ENCODE measurements at regions not wholly inside any gene's neighbourhood (a gene's known extent, or its start where the extent isn't known, plus 50 kb on each side); places are given as distances from the start of the nearest gene placed in this dataset.

- Mint-ChIP-seq H3K27ac (ENCODE audit: unreplicated experiment) (no peak overlapping the region), H3K4me1 (ENCODE audit: low read depth, unreplicated experiment) (no peaks in the 10 kb centered on the region), H3K36me3 (ENCODE audit: insufficient read depth, unreplicated experiment) (no peaks in the 10 kb centered on the region), H3K9me3 (ENCODE audit: low read depth, unreplicated experiment) (peaks cover 8% of the 10 kb centered on the region), H3K27me3 (ENCODE audit: unreplicated experiment) (no peaks in the 10 kb centered on the region), H3K4me3 (ENCODE audit: low read depth, unreplicated experiment) (no peak overlapping the region)
- no peak for TF ChIP-seq CTCF (IDR thresholded peaks at IDR 0.05; ENCODE audit: unreplicated experiment)
- BruUV-seq (replicated peaks) = no TSS peak
- CTCF ChIA-PET = no interaction called here
- no peak for DNase-seq
- intact Hi-C loops (cut with micrococcal nuclease; ENCODE audit: unreplicated experiment) = no loop called here
These were observed 1583.3 kb downstream of the MRPL39 start for GRCh38 chr21:24023936-24024335.

- Mint-ChIP-seq H3K36me3 (ENCODE audit: insufficient read depth, unreplicated experiment) (no peaks in the 10 kb centered on the region), H3K4me1 (ENCODE audit: low read depth, unreplicated experiment) (no peaks in the 10 kb centered on the region), H3K27me3 (ENCODE audit: unreplicated experiment) (no peaks in the 10 kb centered on the region), H3K27ac (ENCODE audit: unreplicated experiment) (no peak overlapping the region), H3K4me3 (ENCODE audit: low read depth, unreplicated experiment) (no peak overlapping the region), H3K9me3 (ENCODE audit: low read depth, unreplicated experiment) (peaks cover 8% of the 10 kb centered on the region)
- no peak for TF ChIP-seq CTCF (IDR thresholded peaks at IDR 0.05; ENCODE audit: unreplicated experiment)
- CTCF ChIA-PET = no interaction called here
- intact Hi-C loops (cut with micrococcal nuclease; ENCODE audit: unreplicated experiment) = no loop called here
- BruUV-seq (replicated peaks) = no TSS peak
- DNase-seq = no peak
These were observed 1583.9 kb downstream of the MRPL39 start for GRCh38 chr21:24023402-24023801.

GRCh38 chr21:24014381-24014780 lies 1592.9 kb downstream of the MRPL39 start:
- Mint-ChIP-seq H3K4me1 (ENCODE audit: low read depth, unreplicated experiment) (no peaks in the 10 kb centered on the region), H3K9me3 (ENCODE audit: low read depth, unreplicated experiment) (peaks cover 4% of the 10 kb centered on the region), H3K4me3 (ENCODE audit: low read depth, unreplicated experiment) (no peak overlapping the region), H3K27me3 (ENCODE audit: unreplicated experiment) (no peaks in the 10 kb centered on the region), H3K36me3 (ENCODE audit: insufficient read depth, unreplicated experiment) (no peaks in the 10 kb centered on the region), H3K27ac (ENCODE audit: unreplicated experiment) (no peak overlapping the region)
- TF ChIP-seq CTCF (IDR thresholded peaks at IDR 0.05; ENCODE audit: unreplicated experiment) = no peak
- intact Hi-C loops (cut with micrococcal nuclease; ENCODE audit: unreplicated experiment) = no loop called here
- DNase-seq = no peak
- CTCF ChIA-PET = no interaction called here
- BruUV-seq (replicated peaks) = no TSS peak

GRCh38 chr21:24011087-24011486 lies 1596.2 kb downstream of the MRPL39 start:
- no peaks in the 10 kb centered on the region for H3K9me3 Mint-ChIP-seq (ENCODE audit: low read depth, unreplicated experiment)
- H3K36me3 Mint-ChIP-seq (ENCODE audit: insufficient read depth, unreplicated experiment) = no peaks in the 10 kb centered on the region
- H3K27ac Mint-ChIP-seq (ENCODE audit: unreplicated experiment) = no peak overlapping the region
- DNase-seq = no peak
- BruUV-seq (replicated peaks) = no TSS peak
- CTCF ChIA-PET = no interaction called here
- intact Hi-C loops (cut with micrococcal nuclease; ENCODE audit: unreplicated experiment) = no loop called here
- no peaks in the 10 kb centered on the region for H3K27me3 Mint-ChIP-seq (ENCODE audit: unreplicated experiment)
- H3K4me3 Mint-ChIP-seq (ENCODE audit: low read depth, unreplicated experiment) = no peak overlapping the region
- no peaks in the 10 kb centered on the region for H3K4me1 Mint-ChIP-seq (ENCODE audit: low read depth, unreplicated experiment)
- no peak for TF ChIP-seq CTCF (IDR thresholded peaks at IDR 0.05; ENCODE audit: unreplicated experiment)

- H3K9me3 Mint-ChIP-seq (ENCODE audit: low read depth, unreplicated experiment) = peaks cover 6% of the 10 kb centered on the region
- intact Hi-C loops (cut with micrococcal nuclease; ENCODE audit: unreplicated experiment) = no loop called here
- DNase-seq = no peak
- no peak for TF ChIP-seq CTCF (IDR thresholded peaks at IDR 0.05; ENCODE audit: unreplicated experiment)
- no peak overlapping the region for H3K27ac Mint-ChIP-seq (ENCODE audit: unreplicated experiment)
- no peaks in the 10 kb centered on the region for H3K4me1 Mint-ChIP-seq (ENCODE audit: low read depth, unreplicated experiment)
- H3K4me3 Mint-ChIP-seq (ENCODE audit: low read depth, unreplicated experiment) = no peak overlapping the region
- no TSS peak for BruUV-seq (replicated peaks)
- CTCF ChIA-PET = no interaction called here
- H3K36me3 Mint-ChIP-seq (ENCODE audit: insufficient read depth, unreplicated experiment) = no peaks in the 10 kb centered on the region
- H3K27me3 Mint-ChIP-seq (ENCODE audit: unreplicated experiment) = no peaks in the 10 kb centered on the region
These were observed 1599.7 kb downstream of the MRPL39 start for GRCh38 chr21:24007592-24007991.

Measured in Calu3 (cell line).